ENCODE measurements at regions not wholly inside any gene's neighbourhood (a gene's known extent, or its start where the extent isn't known, plus 50 kb on each side); places are given as distances from the start of the nearest gene placed in this dataset.
"Not testable (repeated sequence)": the region's sequence is repeated elsewhere in the genome, so short reads cannot be mapped to it uniquely, and the experiment has no call there.

GRCh38 chr5:160479220-160479619 is 57.6 kb downstream of the PTTG1 start:
- no peak for DNase-seq

GRCh38 chr5:160479926-160480325 is 58.3 kb downstream of the PTTG1 start:
- no peak for DNase-seq

- no peak for DNase-seq
Measured at GRCh38 chr5:160480652-160481051, 59.0 kb downstream of the PTTG1 start.

GRCh38 chr5:160484678-160485077 is 63.0 kb downstream of the PTTG1 start:
- DNase-seq, result no peak

GRCh38 chr5:160485364-160485969 is 63.8 kb downstream of the PTTG1 start:
- no peak for DNase-seq

GRCh38 chr5:160486573-160486972 is 64.9 kb downstream of the PTTG1 start:
- no peak for DNase-seq

GRCh38 chr5:160488394-160489325 is 67.0 kb downstream of the PTTG1 start:
- DNase-seq, result no peak

GRCh38 chr5:160491438-160491837 is 69.8 kb downstream of the PTTG1 start:
- no peak for DNase-seq

GRCh38 chr5:160492565-160492964 is 70.9 kb downstream of the PTTG1 start:
- DNase-seq, result no peak

GRCh38 chr5:160493806-160494338 is 72.2 kb downstream of the PTTG1 start:
- DNase-seq, result no peak

GRCh38 chr5:160494451-160494850 is 72.8 kb downstream of the PTTG1 start:
- no peak for DNase-seq

- no peak for DNase-seq
Measured at GRCh38 chr5:160496334-160496733, 74.7 kb downstream of the PTTG1 start.

- no peak for DNase-seq
Measured at GRCh38 chr5:160496784-160497183, 75.1 kb downstream of the PTTG1 start.

- no peak for DNase-seq
Measured at GRCh38 chr5:160497878-160498277, 76.2 kb downstream of the PTTG1 start.

- DNase-seq, result not testable (repeated sequence)
Measured at GRCh38 chr5:160498441-160499043, 76.9 kb downstream of the PTTG1 start.

GRCh38 chr5:160500786-160501779 is 79.4 kb downstream of the PTTG1 start:
- no peak for DNase-seq

- DNase-seq, result no peak
Measured at GRCh38 chr5:160504906-160505305, 83.3 kb downstream of the PTTG1 start.

GRCh38 chr5:160506006-160507004 is 84.7 kb downstream of the PTTG1 start:
- no peak for DNase-seq

- DNase-seq, result no peak
Measured at GRCh38 chr5:160507221-160507721, 85.6 kb downstream of the PTTG1 start.

GRCh38 chr5:160508780-160509361 is 87.2 kb downstream of the PTTG1 start:
- DNase-seq, result peak; percentile 16

All from NCI-H2081 treated with DMSO at 0.1 percent for 48 hours (cell line).